Astrocyte (in vitro differentiated cells and primary cell): ENCODE measurements at regions not wholly inside any gene's neighbourhood (a gene's known extent, or its start where the extent isn't known, plus 50 kb on each side); places are given as distances from the start of the nearest gene placed in this dataset.
A peak's percentile ranks its signal among the peaks of the same experiment; 100 is the strongest.

Experiments used
- DNase-seq: peaks from one replicate; pipeline ENCODE4 v3.0.0-alpha.2; 2010; ENCODE audit warnings: low read depth
- FAIRE-seq: peaks from 2 replicates; lab custom pipeline; 2011; peaks lifted over from hg19 to GRCh38; lab: Jason Lieb, UNC
- H2AFZ ChIP-seq: 2 replicates; pipeline ENCODE4 v1.6.0; 2012; ENCODE audit warnings: low read depth, low read length, inconsistent platforms
- H3K27ac ChIP-seq: 2 replicates; pipeline ENCODE4 v1.5.1; 2011; ENCODE audit warnings: low read depth, low read length, inconsistent platforms
- H3K27me3 ChIP-seq: 2 replicates; pipeline ENCODE4 v1.6.0; 2011; ENCODE audit warnings: low read length, inconsistent platforms; ENCODE audit not compliant: insufficient read depth
- H3K36me3 ChIP-seq: 2 replicates; pipeline ENCODE4 v1.5.1; 2011; ENCODE audit warnings: low read length, inconsistent platforms; ENCODE audit not compliant: insufficient read depth
- H3K4me1 ChIP-seq: 2 replicates; pipeline ENCODE4 v1.5.1; 2011; ENCODE audit warnings: low read length, inconsistent platforms; ENCODE audit not compliant: insufficient read depth
- H3K4me2 ChIP-seq: 2 replicates; pipeline ENCODE4 v1.6.0; 2012; ENCODE audit warnings: low read length, inconsistent platforms
- H3K4me3 ChIP-seq: 2 replicates; pipeline ENCODE4 v1.5.1; 2011; ENCODE audit warnings: low read depth, mild to moderate bottlenecking, low read length, inconsistent platforms; ENCODE audit not compliant: insufficient read depth
- H3K79me2 ChIP-seq: 2 replicates; pipeline ENCODE4 v1.6.0; 2012; ENCODE audit warnings: mild to moderate bottlenecking, low read length, inconsistent platforms; ENCODE audit not compliant: insufficient read depth
- H3K9ac ChIP-seq: 2 replicates; pipeline ENCODE4 v1.6.0; 2012; ENCODE audit warnings: mild to moderate bottlenecking, low read length, inconsistent platforms
- H3K9me3 ChIP-seq: 2 replicates; pipeline ENCODE4 v1.5.1; 2012; ENCODE audit warnings: low read depth, mild to moderate bottlenecking, low read length, inconsistent platforms; ENCODE audit not compliant: insufficient read depth
- H4K20me1 ChIP-seq: 2 replicates; pipeline ENCODE4 v1.6.0; 2012; ENCODE audit warnings: low read length, inconsistent platforms; ENCODE audit not compliant: insufficient read depth
- H3K27ac Mint-ChIP-seq: one replicate; pipeline ENCODE4 v1.8.0; 2021; ENCODE audit warnings: mild to moderate bottlenecking, mixed read lengths; ENCODE audit not compliant: unreplicated experiment
- H3K27me3 Mint-ChIP-seq: one replicate; pipeline ENCODE4 v1.8.0; 2021; ENCODE audit warnings: low read depth, mixed read lengths; ENCODE audit not compliant: unreplicated experiment
- H3K36me3 Mint-ChIP-seq: one replicate; pipeline ENCODE4 v1.8.0; 2021; ENCODE audit warnings: low read depth, mixed read lengths; ENCODE audit not compliant: unreplicated experiment
- H3K4me1 Mint-ChIP-seq: one replicate; pipeline ENCODE4 v1.8.0; 2021; ENCODE audit warnings: low read depth, mixed read lengths; ENCODE audit not compliant: unreplicated experiment
- H3K4me3 Mint-ChIP-seq: one replicate; pipeline ENCODE4 v1.8.0; 2021; ENCODE audit warnings: mild to moderate bottlenecking, moderate library complexity, mixed read lengths; ENCODE audit not compliant: unreplicated experiment
- H3K9me3 Mint-ChIP-seq: one replicate; pipeline ENCODE4 v1.8.0; 2021; ENCODE audit warnings: mild to moderate bottlenecking, mixed read lengths; ENCODE audit not compliant: unreplicated experiment
- CTCF ChIP-seq: IDR thresholded peaks from 2 replicates; pipeline ENCODE4 v1.5.1; 2011; ENCODE audit warnings: low read depth, mild to moderate bottlenecking, inconsistent platforms, low read length, moderate library complexity; ENCODE audit not compliant: insufficient read depth
- EZH2 ChIP-seq: IDR thresholded peaks from 2 replicates; pipeline ENCODE4 v1.6.1; 2012; ENCODE audit warnings: mild to moderate bottlenecking, low read length, inconsistent platforms; ENCODE audit not compliant: insufficient read depth

- Histone ChIP-seq H3K9me3 (no peaks in the 10 kb centered on the region), H3K4me2 (no peak overlapping the region), H3K4me1 (no peaks in the 10 kb centered on the region), H3K36me3 (no peaks in the 10 kb centered on the region), H4K20me1 (no peaks in the 10 kb centered on the region), H2AFZ (no peak overlapping the region), H3K4me3 (no peak overlapping the region), H3K9ac (no peak overlapping the region), H3K27me3 (no peaks in the 10 kb centered on the region), H3K79me2 (no peaks in the 10 kb centered on the region), H3K27ac (no peak overlapping the region)
- TF ChIP-seq CTCF (no peak), EZH2 (no peak)
- peaks cover 2% of the 10 kb centered on the region for H3K9me3 Mint-ChIP-seq
- H3K27me3 Mint-ChIP-seq, result no peaks in the 10 kb centered on the region
- no peak for FAIRE-seq
- DNase-seq, result no peak
- no peak overlapping the region for H3K4me3 Mint-ChIP-seq
- H3K27ac Mint-ChIP-seq, result no peak overlapping the region
- H3K4me1 Mint-ChIP-seq, result no peaks in the 10 kb centered on the region
- no peaks in the 10 kb centered on the region for H3K36me3 Mint-ChIP-seq
These were observed 311.3 kb upstream of the ADGRL2 start for GRCh38 chr1:81489372-81489934.

DNA sequence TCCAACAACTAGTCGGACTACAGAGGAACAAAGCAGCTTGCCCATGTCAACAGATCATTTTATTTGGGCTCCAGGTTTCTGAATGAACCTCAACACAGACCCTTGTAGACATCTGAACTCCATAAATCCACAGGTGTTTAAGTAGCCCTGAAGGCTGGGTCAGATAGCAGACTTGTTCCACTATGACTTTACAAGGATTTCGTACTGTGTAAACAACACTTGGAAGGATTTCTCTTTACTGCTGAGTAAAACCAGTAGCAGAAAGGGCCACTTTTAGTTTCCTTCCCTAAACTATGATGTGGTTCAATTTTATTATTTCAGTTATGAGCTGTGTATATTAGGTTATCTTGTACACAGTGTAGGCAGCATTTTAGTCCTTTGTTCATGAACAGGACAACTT lies 316.4 kb upstream of the ADGRL2 start:
- Mint-ChIP-seq H3K36me3 (no peaks in the 10 kb centered on the region), H3K4me1 (no peaks in the 10 kb centered on the region), H3K9me3 (peaks cover 2% of the 10 kb centered on the region), H3K27me3 (no peaks in the 10 kb centered on the region), H3K27ac (no peak overlapping the region), H3K4me3 (no peak overlapping the region)
- FAIRE-seq (no peak), DNase-seq (no peak)
- H3K4me1 ChIP-seq, result no peaks in the 10 kb centered on the region
- H3K36me3 ChIP-seq, result no peaks in the 10 kb centered on the region
- no peaks in the 10 kb centered on the region for H3K79me2 ChIP-seq
- H3K27me3 ChIP-seq, result no peaks in the 10 kb centered on the region
- TF ChIP-seq CTCF (no peak), EZH2 (no peak)
- no peak overlapping the region for H3K27ac ChIP-seq
- H2AFZ ChIP-seq, result no peak overlapping the region
- no peak overlapping the region for H3K4me3 ChIP-seq
- H3K4me2 ChIP-seq, result no peak overlapping the region
- no peaks in the 10 kb centered on the region for H4K20me1 ChIP-seq
- H3K9ac ChIP-seq, result no peak overlapping the region
- no peaks in the 10 kb centered on the region for H3K9me3 ChIP-seq

GRCh38 chr1:81478219-81478618 lies 322.5 kb upstream of the ADGRL2 start:
- H3K27me3 ChIP-seq, result no peaks in the 10 kb centered on the region
- H3K79me2 ChIP-seq, result no peaks in the 10 kb centered on the region
- Mint-ChIP-seq H3K4me3 (no peak overlapping the region), H3K27ac (no peak overlapping the region), H3K9me3 (no peaks in the 10 kb centered on the region), H3K4me1 (no peaks in the 10 kb centered on the region), H3K27me3 (no peaks in the 10 kb centered on the region), H3K36me3 (no peaks in the 10 kb centered on the region)
- no peaks in the 10 kb centered on the region for H3K36me3 ChIP-seq
- TF ChIP-seq CTCF (no peak), EZH2 (no peak)
- H3K9ac ChIP-seq, result no peak overlapping the region
- no peak overlapping the region for H2AFZ ChIP-seq
- peak overlapping the region; percentile 21 for H3K4me2 ChIP-seq
- H3K9me3 ChIP-seq, result no peaks in the 10 kb centered on the region
- FAIRE-seq (no peak), DNase-seq (no peak)
- H3K4me1 ChIP-seq, result no peaks in the 10 kb centered on the region
- no peak overlapping the region for H3K27ac ChIP-seq
- H4K20me1 ChIP-seq, result no peaks in the 10 kb centered on the region
- H3K4me3 ChIP-seq, result no peak overlapping the region
